Neural progenitor cell (in vitro differentiated cells): ENCODE measurements at regions not wholly inside any gene's neighbourhood (a gene's known extent, or its start where the extent isn't known, plus 50 kb on each side); places are given as distances from the start of the nearest gene placed in this dataset.

ENCODE experiments used
- CTCF ChIP-seq: fragments of 200-600 bp; sonication (generic); IDR thresholded peaks from 2 replicates; pipeline ENCODE4 v1.5.1; 2017; ENCODE audit warnings: antibody characterized with exemption, mild to moderate bottlenecking
- EZH2 ChIP-seq: fragments of 200-600 bp; sonication (generic); IDR thresholded peaks from 2 replicates; pipeline ENCODE4 v1.6.1; 2017; ENCODE audit warnings: antibody characterized with exemption, mild to moderate bottlenecking, moderate library complexity
- EZH2phosphoT487 ChIP-seq: fragments of 200-600 bp; sonication (generic); IDR thresholded peaks from 2 replicates; pipeline ENCODE4 v1.6.1; 2017; ENCODE audit warnings: antibody characterized with exemption

- no peak for TF ChIP-seq CTCF
- no peak for TF ChIP-seq EZH2phosphoT487
- no peak for TF ChIP-seq EZH2
These were observed 58.1 kb upstream of the JADE1 start for GRCh38 chr4:128751354-128751753.
